NOMO-1 treated with DMSO at 0.1 percent for 48 hours (cell line): ENCODE measurements at regions not wholly inside any gene's neighbourhood (a gene's known extent, or its start where the extent isn't known, plus 50 kb on each side); places are given as distances from the start of the nearest gene placed in this dataset.

Experiments
- DNase-seq: peaks from one replicate; lab custom pipeline; 2025; ENCODE audit not compliant: unreplicated experiment; lab: John Stamatoyannopoulos, UW

DNA sequence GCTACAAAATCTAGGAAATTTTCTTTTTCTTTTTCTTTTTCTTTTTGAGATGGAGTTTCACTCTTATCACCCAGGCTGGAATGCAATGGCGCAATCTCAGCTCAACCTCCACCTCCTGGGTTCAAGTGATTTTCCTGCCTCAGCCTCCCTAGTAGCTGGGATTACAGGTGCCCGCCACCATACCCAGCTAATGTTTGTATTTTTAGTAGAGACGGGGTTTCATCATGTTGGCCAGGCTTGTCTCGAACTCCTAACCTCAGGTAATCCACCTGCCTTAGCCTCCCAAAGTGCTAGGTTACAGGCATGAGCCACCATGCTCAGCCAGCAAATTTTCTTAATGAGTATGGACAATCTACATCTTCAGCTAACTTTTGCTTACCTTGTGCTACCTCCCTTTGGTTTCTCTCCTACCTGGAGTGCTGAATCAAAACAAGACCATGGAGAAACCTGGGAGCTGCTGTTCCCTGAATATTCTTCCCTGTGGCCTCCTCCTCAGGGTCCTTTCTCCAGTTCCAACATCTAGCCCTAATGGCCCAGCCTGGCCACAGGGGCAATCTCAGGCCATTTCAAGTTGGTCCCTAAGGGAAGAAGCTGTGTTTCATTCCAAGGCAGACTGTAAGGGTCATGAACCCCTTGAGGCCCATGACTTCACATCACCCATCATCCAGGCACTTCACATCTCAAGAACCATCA lies 74.6 kb upstream of the EGLN3 start:
- no peak for DNase-seq

DNA sequence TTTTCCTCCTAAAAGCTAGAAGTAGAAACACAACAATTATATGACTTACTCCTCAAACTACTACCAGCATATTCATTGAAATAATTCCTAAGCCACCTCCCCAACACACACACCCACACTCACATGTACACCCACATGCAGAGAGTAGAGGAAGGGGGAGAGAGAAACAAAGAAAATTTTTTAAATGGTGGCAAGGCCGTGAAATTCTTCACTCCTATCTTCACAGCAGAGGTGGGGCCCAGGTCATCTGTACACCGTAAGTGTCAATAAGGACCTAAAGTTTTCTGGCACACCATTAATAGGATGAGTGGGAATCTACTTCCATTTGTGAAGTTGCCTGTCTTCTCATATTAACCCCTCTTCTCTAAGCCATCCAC lies 73.9 kb upstream of the EGLN3 start:
- DNase-seq, result no peak

DNA sequence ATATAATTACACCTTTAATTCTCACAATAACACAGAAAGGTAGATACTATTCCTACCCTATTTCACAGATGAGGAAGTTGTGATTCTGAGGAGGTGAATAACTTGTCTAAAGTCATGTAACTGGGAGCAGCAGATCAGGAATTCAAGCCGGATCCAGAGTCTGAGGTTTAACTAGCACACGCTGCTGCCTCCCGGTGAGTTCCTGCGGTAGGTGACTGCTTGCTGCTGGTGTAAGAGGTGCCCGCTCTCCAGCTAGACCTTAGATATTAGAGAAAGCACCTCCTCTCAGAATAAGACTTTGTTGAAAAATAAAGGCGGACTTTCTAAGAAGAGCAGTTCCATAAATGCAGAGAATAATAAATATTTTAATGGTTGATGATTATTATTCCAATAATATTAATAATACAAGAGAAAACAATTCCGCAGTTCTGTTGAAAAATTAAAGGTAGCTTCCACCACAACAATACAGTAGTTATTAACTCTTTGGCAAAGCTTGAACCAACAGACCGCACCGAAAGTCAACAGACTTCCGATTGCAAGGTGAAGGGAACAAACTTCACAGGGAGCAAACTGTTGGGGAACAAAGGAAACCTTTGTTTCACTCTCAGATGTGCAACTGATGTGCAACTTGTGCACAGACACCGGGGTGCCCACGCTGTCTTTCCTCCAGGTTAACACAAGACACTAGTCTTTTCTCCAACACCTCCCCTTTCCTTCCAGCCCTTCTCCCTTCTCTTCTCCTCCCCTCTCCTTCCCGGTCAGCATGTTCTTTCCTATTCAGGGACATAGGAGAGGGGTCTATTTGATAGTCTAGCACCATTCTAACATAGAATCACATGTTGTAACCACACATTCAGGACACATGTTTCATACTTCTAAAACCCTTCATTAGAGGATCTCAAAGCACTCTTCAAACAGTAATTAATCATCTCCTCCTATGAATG lies 73.2 kb upstream of the EGLN3 start:
- DNase-seq, result no peak

DNA sequence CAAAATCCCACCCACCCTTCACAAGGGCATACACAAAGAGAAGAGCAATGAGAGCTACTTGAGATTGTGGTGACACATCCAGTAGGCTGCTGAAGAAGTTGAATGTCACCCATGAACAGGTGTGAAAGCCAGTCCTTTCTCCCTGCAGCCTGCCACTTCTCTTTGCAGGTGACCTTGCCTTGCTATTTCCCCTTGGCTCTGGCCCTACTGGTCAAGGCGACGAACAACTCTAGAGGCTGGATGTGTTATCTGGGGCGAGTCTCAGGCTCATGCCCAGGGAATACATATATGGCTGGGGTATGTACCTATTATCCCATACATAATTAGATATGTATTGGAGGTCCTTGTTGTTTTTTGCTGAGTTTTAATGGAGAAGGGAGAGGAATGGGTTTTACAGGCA lies 70.2 kb upstream of the EGLN3 start:
- DNase-seq, result no peak

DNA sequence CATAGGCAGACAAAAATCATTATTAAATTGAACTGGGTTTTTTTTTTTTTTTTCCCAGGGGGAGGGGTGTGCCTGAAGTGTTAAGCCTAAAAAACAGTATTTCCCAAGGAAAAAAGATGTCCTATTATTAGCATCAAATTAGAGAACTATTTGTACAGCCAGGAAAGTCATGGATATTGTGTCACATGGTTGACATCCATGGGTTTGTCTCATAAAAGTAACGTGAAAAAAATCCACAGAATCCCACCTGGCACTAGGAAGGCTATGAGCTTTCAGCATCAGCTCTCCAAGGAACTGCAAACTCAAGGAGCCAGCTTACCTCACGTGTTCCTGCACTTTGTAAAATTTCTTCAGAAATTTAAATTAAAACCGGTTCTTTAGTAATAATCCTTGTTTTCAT lies 69.1 kb upstream of the EGLN3 start:
- no peak for DNase-seq

DNA sequence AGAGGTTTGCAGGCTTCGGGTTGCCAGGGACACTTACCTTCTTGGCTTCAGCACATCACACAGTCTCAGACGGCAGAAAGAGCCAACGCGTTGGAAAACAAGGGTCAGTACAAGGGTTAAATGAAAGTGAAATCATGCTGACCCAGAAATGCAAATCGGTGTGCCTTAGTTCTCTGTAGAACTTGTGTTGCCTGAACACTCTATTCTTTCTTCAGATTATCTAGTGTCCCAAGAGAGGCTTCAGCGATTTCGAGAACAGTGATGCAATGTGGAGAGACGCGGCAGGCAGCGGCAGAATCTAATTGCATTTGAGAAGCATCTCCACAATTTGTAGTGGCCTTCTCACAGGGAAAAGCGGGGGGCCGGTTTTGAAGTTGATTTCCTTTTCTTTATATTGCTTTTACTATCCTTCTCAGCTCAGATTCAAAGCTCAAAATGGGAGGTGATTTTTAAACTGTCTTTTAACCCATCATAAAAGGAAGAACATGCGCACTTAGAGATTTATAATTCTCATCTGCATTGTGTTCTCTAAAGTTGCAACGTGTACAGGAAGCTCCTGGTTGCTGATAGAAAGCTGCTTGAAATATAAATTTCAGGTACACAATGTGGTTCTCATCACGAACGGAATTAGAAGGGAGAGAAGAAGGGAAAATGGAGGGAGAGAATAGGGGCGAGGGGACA lies 67.8 kb upstream of the EGLN3 start:
- peak; percentile 62 for DNase-seq

DNA sequence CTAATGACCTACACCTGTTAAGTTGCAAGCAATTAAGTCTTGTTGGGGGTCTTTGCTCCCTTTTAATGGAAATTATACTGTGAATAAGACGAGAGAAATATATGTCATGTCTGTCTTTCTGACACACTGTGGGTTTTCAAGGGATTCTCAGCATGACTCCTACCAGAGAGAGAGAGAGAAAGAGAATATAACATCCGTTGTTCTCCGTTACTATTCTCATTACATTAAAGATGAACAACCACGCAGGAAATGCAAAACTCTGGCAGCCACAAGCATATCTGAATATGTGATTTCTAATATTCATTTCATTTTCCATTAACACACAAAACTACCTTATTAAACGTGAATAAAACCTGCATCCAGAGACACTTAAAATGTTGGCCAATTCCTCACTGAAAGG lies 67.3 kb upstream of the EGLN3 start:
- no peak for DNase-seq

DNA sequence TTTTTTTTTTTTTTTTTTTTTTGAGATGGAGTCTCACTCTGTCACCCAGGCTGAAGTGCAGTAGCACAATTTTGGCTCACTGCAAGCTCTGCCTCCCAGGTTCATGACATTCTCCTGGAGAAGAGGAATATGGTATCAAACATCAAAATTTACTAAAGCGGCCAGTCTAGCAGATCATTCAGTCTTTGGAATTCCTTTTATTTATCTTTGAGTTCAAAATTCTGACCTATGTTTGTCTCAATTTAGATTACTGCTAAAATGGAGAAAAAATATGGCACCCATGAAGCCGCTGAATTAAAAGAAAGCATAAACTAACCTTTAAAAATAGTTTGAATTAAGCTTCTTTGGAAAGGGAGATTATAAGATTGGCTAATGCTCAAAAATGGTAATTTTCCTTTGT lies 64.5 kb upstream of the EGLN3 start:
- DNase-seq, result no peak

DNA sequence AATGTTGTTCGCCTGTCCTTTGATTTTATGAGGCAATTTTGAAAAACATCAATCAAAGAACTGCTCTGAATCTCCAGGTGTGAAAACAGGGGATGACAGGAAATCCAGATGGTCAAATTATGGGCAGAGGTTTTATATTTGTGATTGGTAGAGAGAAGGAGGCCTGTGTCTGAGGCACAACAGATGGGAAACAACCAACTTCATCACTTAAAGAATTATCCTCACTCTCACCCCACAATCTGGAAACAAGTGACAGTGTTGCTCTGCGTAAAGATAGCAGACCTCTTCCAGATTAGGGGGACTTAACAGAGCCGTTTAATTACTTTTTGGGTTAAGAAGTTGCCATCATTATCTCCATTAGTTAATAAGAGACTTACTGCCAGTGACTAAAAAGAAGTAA lies 64.1 kb upstream of the EGLN3 start:
- no peak for DNase-seq

DNA sequence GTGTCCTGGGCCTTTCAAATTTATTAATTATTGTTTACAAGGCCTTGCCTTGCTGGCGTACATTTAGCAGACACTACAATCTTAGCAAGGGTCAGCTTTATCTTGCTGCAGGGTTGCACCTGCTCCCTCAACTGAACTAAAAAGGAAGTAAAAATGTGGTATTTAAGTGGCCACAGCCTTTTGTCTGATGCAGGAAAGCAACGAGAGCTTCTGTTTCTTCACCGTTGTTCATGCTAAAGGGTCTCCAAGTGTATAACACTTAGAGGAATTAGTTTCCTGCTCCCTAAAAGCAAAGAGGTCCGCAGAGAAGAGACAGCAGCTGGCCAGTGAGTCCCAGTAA lies 62.8 kb upstream of the EGLN3 start:
- peak; percentile 93 for DNase-seq

DNA sequence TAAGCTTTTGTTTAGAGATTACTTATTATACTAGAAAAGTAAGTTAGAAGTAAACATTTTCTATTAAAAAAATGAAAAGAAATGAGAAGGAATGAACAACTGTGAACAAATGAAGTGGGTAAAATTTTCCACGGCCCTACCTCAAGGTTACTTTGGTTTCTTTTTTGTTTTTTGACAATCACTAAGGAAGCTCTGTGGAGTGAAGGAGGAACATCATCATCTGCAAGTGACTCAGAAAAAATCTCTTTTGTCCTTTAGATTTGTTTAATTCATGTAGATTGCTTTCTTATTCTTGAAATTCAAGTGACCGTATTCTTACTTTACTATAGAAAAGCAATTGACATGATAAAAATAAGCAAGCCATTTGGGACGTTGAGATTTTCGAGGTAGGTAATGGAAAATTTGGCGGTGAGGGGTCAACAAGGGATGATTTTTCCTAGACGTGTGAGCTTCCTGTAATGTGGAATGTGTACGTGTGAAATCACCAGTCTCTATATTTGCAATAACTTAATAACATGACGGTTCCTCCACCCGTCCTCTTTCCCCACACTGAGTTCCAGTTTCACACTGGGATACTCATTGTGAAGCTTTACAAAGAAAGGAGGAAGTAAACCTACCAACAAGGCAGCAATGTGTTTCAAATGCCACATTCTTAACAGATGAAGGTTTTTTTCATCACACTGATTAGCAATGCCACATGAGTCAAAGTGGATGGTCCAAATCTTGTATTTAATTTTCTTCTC lies 62.3 kb upstream of the EGLN3 start:
- peak; percentile 94 for DNase-seq

DNA sequence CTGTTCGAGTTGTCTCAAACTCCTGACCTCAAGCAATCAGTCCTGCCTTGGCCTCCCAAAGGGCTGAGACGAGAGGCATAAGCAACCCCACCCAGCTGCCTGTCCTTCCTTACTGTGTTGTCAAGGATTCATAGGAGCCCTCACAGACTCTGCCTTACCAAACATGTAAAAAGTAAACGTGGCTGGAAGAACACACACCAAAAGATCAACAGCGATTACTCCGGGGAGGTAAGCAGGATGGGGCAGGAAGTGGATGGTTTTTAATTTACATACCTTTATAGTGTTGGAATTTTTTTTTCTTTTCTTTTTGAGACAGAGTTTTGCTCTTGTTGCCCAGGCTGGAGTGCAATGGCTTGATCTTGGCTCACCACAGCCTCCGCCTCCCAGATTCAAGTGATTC lies 61.5 kb upstream of the EGLN3 start:
- no peak for DNase-seq

DNA sequence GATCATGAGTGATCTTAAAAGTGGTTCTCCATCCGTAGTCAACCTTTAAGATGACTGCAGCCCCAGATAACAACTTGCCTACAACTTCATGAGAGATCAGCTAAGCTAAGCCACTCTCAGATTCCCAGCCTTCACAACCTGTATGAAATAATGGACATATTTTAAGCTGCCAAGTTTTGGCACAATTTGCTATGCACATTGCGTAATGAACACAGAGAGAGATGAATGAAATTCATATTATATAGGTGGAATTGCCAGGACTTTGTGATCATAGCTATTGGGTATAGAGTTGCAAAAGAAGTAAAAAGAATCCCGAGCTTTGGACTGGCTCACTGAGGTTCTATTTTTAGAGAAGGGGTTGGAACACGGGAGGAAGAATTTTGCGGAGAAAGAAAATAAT lies 59.1 kb upstream of the EGLN3 start:
- DNase-seq, result no peak

DNA sequence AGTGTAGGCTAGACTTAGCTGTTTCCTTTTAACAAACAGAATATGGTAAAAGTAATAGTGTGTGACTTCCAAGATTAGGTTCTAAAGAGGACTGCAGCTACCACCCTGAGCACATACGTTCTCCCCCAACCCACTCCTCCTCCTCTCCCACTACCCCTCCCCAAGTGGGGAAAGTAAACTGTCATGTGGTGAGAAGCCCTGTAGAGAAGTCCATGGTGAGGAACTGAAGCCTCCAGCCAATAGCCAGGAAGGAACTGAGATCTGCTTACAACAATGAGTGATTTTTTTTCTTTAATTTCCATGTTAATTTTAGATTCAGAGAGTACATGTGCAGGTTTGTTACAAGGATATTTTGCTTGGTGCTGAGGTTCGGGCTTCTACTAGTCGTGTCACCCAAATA lies 57.0 kb upstream of the EGLN3 start:
- DNase-seq, result no peak

DNA sequence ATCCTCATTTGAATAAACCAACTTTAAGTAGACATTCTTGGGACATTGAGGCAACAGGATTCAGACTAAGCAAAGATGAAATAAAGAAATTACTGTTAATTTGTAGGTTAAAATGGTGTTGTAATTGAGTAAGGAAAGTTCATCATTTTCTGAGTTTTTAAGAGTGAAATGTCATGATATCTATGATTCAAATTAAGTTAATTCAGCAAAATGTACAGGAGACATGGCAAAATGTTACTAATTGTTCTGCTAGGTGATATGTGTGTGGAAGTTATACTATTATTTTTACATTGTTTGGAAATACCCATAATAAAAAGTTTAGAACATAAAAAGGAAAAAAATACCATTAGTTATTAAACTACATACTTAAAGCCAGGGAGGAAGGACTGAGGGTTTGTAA lies 55.0 kb upstream of the EGLN3 start:
- DNase-seq, result no peak

DNA sequence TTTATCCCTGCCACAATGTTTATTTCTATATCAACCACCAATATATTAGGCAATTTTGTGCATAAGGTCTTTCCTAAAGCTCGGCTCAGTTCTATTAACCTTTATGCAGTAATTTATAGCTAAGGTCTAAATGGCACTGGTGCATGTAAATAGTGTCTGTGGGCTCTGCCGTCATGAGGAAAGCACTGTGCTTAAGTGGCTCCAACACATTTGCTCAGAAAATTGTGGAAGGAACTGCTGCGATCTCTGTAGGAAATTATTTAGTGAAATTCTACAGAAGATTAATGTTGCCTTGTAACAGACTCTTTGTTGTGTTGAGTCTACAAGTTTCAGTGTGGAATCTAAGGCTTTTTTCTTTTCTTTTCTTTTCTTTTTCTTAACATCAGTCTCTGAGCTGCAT lies 54.0 kb upstream of the EGLN3 start:
- no peak for DNase-seq

DNA sequence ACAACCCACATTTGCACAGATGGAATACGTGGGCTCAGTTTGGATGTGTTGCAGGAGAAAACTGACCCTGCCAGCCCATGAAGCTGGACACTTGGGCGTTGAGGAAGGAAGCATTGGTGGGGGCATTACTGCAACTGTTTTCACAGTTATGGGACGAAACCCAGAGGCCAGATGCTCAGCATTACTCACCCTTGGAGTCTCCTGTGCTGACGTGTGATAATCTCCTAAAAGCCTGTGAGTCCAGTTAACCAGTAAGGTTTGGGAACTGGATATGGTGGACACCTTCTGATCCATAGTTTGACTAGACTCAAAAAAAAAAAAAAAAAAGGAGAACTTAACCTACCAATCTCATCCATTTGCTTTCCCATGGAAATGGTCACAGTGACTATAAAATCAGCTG lies 52.8 kb upstream of the EGLN3 start:
- DNase-seq, result no peak

DNA sequence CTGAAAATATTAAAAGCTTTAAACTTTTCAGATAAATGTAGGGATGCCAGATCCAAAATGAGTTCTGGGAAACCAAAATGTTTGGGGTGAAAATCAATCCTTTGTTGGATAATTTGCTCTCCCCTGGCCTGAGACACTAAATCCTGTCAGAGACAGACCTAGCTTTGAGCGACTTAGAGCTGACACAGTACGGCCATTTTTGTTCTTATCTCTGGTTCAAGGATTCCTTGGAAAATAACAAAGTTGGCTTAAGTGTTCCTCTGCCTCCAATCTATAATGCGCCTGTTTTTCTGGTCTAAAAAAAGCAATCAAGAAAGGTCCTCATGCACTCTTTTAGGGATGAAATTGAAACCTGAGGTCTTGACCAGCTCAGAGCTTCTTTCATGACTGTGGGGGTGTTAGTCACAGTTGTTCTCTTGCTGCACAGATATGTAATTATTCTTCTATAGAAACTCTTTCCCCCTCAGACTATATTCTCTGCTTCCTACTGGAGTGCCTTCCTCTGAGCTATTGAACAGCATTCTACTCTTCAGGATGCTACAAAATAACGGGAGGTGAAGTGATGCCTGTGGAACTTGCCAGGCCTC lies 52.3 kb upstream of the EGLN3 start:
- no peak for DNase-seq
